ENCODE measurements at regions not wholly inside any gene's neighbourhood (a gene's known extent, or its start where the extent isn't known, plus 50 kb on each side); places are given as distances from the start of the nearest gene placed in this dataset.

- TF ChIP-seq GATA2 (IDR thresholded peaks at IDR 0.05; ENCODE audit: low read depth, low read length) (no peak), GATA3 (IDR thresholded peaks at IDR 0.05; ENCODE audit: low read depth, low read length) (no peak)
These were observed 182.0 kb upstream of the STARD13 start for GRCh38 chr13:33467556-33467955.
